OCI-LY3 (cell line): ENCODE measurements at regions not wholly inside any gene's neighbourhood (a gene's known extent, or its start where the extent isn't known, plus 50 kb on each side); places are given as distances from the start of the nearest gene placed in this dataset.

ENCODE experiments used
- H2AFZ ChIP-seq: fragments of 200-600, 300-600 bp; shearing (Covaris generic); 2 replicates; pipeline ENCODE4 v1.6.0; 2014; ENCODE audit warnings: antibody characterized with exemption, low read depth, low read length
- H3K27ac ChIP-seq: fragments of 200-600, 300-600 bp; sonication (generic); 2 replicates; pipeline ENCODE4 v1.5.1; 2014; ENCODE audit warnings: mild to moderate bottlenecking, low read length, moderate library complexity, mixed read lengths
- H3K27me3 ChIP-seq: fragments of 200-600, 300-600 bp; sonication (generic); 2 replicates; pipeline ENCODE4 v1.6.1; 2014; ENCODE audit warnings: low read depth, low read length, mixed read lengths
- H3K36me3 ChIP-seq: fragments of 200-600, 300-600 bp; sonication (generic); replicated peaks from 2 replicates; pipeline ENCODE3; 2014; ENCODE audit warnings: low read depth, low read length, mixed read lengths
- H3K4me1 ChIP-seq: fragments of 300-600, 200-600 bp; sonication (generic); 2 replicates; pipeline ENCODE4 v1.6.1; 2014; ENCODE audit warnings: low read length, mixed read lengths
- H3K4me2 ChIP-seq: fragments of 200-600, 300-600 bp; sonication (generic); 2 replicates; pipeline ENCODE4 v1.6.1; 2014; ENCODE audit warnings: low read length, mixed read lengths
- H3K4me3 ChIP-seq: fragments of 300-600, 200-600 bp; sonication (generic); 2 replicates; pipeline ENCODE4 v1.5.1; 2014; ENCODE audit warnings: antibody characterized with exemption, mild to moderate bottlenecking, low read length, moderate library complexity
- H3K79me2 ChIP-seq: fragments of 300-600, 200-600 bp; shearing (Covaris generic); 2 replicates; pipeline ENCODE4 v1.6.1; 2014; ENCODE audit warnings: mild to moderate bottlenecking, low read length, mixed read lengths
- H3K9ac ChIP-seq: fragments of 300-600, 200-600 bp; shearing (Covaris generic); 2 replicates; pipeline ENCODE4 v1.6.0; 2014; ENCODE audit warnings: mild to moderate bottlenecking, low read length, moderate library complexity
- H3K9me3 ChIP-seq: fragments of 200-600, 300-600 bp; shearing (Covaris generic); 2 replicates; pipeline ENCODE4 v1.6.1; 2014; ENCODE audit warnings: low read length, mixed read lengths; ENCODE audit not compliant: insufficient read depth
- H4K20me1 ChIP-seq: fragments of 200-600, 300-600 bp; sonication (generic); 2 replicates; pipeline ENCODE4 v1.6.1; 2016; ENCODE audit warnings: low read length, mixed read lengths; ENCODE audit not compliant: insufficient read depth
- CTCF ChIP-seq: fragments of 200-600, 300-600 bp; sonication (generic); IDR thresholded peaks from 2 replicates; pipeline ENCODE4 v1.5.1; 2014; ENCODE audit warnings: antibody characterized with exemption, low read length, low read depth
- EZH2phosphoT487 ChIP-seq: fragments of 200-600 bp; shearing (Covaris generic); IDR thresholded peaks from 2 replicates; pipeline ENCODE4 v1.6.1; 2018; ENCODE audit warnings: antibody characterized with exemption, mixed run types, low read depth

- Histone ChIP-seq H3K27ac (no peak overlapping the region), H3K79me2 (no peaks in the 10 kb centered on the region), H4K20me1 (no peaks in the 10 kb centered on the region), H3K27me3 (no peaks in the 10 kb centered on the region), H3K4me2 (no peak overlapping the region), H3K9ac (no peak overlapping the region), H3K36me3 (no peaks in the 10 kb centered on the region), H3K4me1 (no peaks in the 10 kb centered on the region), H3K9me3 (no peaks in the 10 kb centered on the region), H3K4me3 (no peak overlapping the region), H2AFZ (no peak overlapping the region)
- TF ChIP-seq CTCF: no peak
- no peak for TF ChIP-seq EZH2phosphoT487
Measured at GRCh38 chr4:33882246-33882990, 2361.9 kb downstream of the ARAP2 start.

- Histone ChIP-seq H3K4me2 (no peak overlapping the region), H3K36me3 (no peaks in the 10 kb centered on the region), H2AFZ (no peak overlapping the region), H3K27ac (no peak overlapping the region), H3K9ac (no peak overlapping the region), H3K4me1 (no peaks in the 10 kb centered on the region), H3K4me3 (no peak overlapping the region), H3K79me2 (no peaks in the 10 kb centered on the region), H4K20me1 (no peaks in the 10 kb centered on the region), H3K27me3 (no peaks in the 10 kb centered on the region), H3K9me3 (no peaks in the 10 kb centered on the region)
- no peak for TF ChIP-seq EZH2phosphoT487
- TF ChIP-seq CTCF: no peak
Measured at GRCh38 chr4:33883111-33883510, 2361.2 kb downstream of the ARAP2 start.

DNA sequence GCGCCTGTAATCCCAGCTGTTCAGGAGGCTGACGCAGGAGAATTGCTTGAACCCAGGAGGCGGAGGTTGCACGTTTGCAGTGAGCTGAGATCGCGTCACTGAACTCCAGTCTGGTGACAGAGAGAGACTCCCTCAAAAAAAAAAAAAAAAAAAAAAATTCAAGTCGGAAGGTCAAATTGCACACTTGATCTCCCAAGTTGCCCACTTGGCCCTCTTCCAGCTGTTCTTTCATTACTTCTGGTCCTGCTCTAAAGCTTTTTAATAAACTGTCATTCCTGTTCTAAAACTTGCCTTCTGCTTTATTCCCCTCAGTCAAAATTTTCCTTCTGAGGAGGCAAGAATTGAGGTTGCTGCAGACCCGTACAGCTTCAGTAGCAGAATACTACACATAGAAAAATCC is 2358.0 kb downstream of the ARAP2 start:
- no peaks in the 10 kb centered on the region for H3K4me1 ChIP-seq

DNA sequence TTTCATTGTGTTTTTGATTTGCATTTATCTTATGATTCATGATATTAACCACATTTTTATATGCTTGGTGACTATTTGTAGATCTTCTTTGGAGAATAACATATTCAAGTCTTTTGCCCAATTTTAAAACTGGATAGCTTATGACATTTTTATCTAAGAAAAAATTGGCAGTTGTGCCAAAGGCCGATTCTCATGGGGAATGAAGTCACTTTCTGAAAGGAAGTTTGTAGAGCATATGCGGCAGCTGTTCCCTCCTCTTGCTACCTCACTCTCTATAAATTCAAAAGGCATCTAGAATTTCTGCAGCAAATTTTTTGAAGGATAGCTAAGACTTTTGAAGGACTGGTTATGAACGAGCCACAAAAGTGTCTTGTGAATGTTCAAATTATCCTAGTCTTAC is 2353.5 kb downstream of the ARAP2 start:
- H3K27ac ChIP-seq: no peak overlapping the region
- no peaks in the 10 kb centered on the region for H4K20me1 ChIP-seq
- H3K36me3 ChIP-seq: no peaks in the 10 kb centered on the region
- H3K4me1 ChIP-seq: no peaks in the 10 kb centered on the region
- H2AFZ ChIP-seq: no peak overlapping the region
- H3K4me2 ChIP-seq: no peak overlapping the region
- no peak overlapping the region for H3K9ac ChIP-seq
- no peak overlapping the region for H3K4me3 ChIP-seq
- H3K27me3 ChIP-seq: no peaks in the 10 kb centered on the region
- H3K79me2 ChIP-seq: no peaks in the 10 kb centered on the region
- TF ChIP-seq CTCF (no peak), EZH2phosphoT487 (no peak)
- no peaks in the 10 kb centered on the region for H3K9me3 ChIP-seq

More for the DNA sequence above, 2358.0 kb downstream of the ARAP2 start:
- TF ChIP-seq CTCF: no peak
- no peak for TF ChIP-seq EZH2phosphoT487
- no peak overlapping the region for H2AFZ ChIP-seq
- H3K9me3 ChIP-seq: no peaks in the 10 kb centered on the region
- no peaks in the 10 kb centered on the region for H3K79me2 ChIP-seq
- no peak overlapping the region for H3K27ac ChIP-seq
- no peak overlapping the region for H3K9ac ChIP-seq
- H3K27me3 ChIP-seq: no peaks in the 10 kb centered on the region
- H4K20me1 ChIP-seq: no peaks in the 10 kb centered on the region
- no peaks in the 10 kb centered on the region for H3K36me3 ChIP-seq
- H3K4me3 ChIP-seq: no peak overlapping the region
- no peak overlapping the region for H3K4me2 ChIP-seq
